GM21786 (cell line): ENCODE measurements at regions not wholly inside any gene's neighbourhood (a gene's known extent, or its start where the extent isn't known, plus 50 kb on each side); places are given as distances from the start of the nearest gene placed in this dataset.
A peak's percentile ranks its signal among the peaks of the same experiment; 100 is the strongest.
"Not testable (repeated sequence)": the region's sequence is repeated elsewhere in the genome, so short reads cannot be mapped to it uniquely, and the experiment has no call there.

Experiments
- ATAC-seq: cut with Tn5 transposase; IDR thresholded peaks from one replicate; pipeline ENCODE4 v1.9.1; 2021; ENCODE audit not compliant: unreplicated experiment

GRCh38 chr15:93973287-93973686, 258.1 kb upstream of the MCTP2 start:
- ATAC-seq = no peak

GRCh38 chr15:93968773-93969172, 262.6 kb upstream of the MCTP2 start:
- no peak for ATAC-seq

GRCh38 chr15:93965304-93965908, 266.0 kb upstream of the MCTP2 start:
- no peak for ATAC-seq

GRCh38 chr15:93954985-93955571, 276.3 kb upstream of the MCTP2 start:
- ATAC-seq = no peak

GRCh38 chr15:93948726-93949125, 282.6 kb upstream of the MCTP2 start:
- ATAC-seq = no peak

GRCh38 chr15:93943586-93943985, 287.8 kb upstream of the MCTP2 start:
- ATAC-seq = no peak

- no peak for ATAC-seq
Measured at GRCh38 chr15:93942269-93942694, 289.1 kb upstream of the MCTP2 start.

- no peak for ATAC-seq
Measured at GRCh38 chr15:93941697-93942096, 289.7 kb upstream of the MCTP2 start.

- ATAC-seq = no peak
Measured at GRCh38 chr15:93940226-93940625, 291.1 kb upstream of the MCTP2 start.

- peak; percentile 71 for ATAC-seq
Measured at GRCh38 chr15:93932164-93932776, 299.1 kb upstream of the MCTP2 start.

GRCh38 chr15:93929375-93930094, 301.8 kb upstream of the MCTP2 start:
- ATAC-seq = no peak

- ATAC-seq = no peak
Measured at GRCh38 chr15:93920204-93920603, 311.2 kb upstream of the MCTP2 start.

GRCh38 chr15:93918801-93919200, 312.6 kb upstream of the MCTP2 start:
- ATAC-seq = not testable (repeated sequence)

GRCh38 chr15:93917181-93917580, 314.2 kb upstream of the MCTP2 start:
- no peak for ATAC-seq

GRCh38 chr15:93913871-93914270, 317.5 kb upstream of the MCTP2 start:
- no peak for ATAC-seq

GRCh38 chr15:93913310-93913709, 318.1 kb upstream of the MCTP2 start:
- no peak for ATAC-seq

- no peak for ATAC-seq
Measured at GRCh38 chr15:93900476-93901400, 330.6 kb upstream of the MCTP2 start.

- no peak for ATAC-seq
Measured at GRCh38 chr15:93899817-93900216, 331.5 kb upstream of the MCTP2 start.

- no peak for ATAC-seq
Measured at GRCh38 chr15:93897377-93897776, 334.0 kb upstream of the MCTP2 start.

GRCh38 chr15:93895976-93896770, 335.2 kb upstream of the MCTP2 start:
- no peak for ATAC-seq
